Karpas-422 (cell line): ENCODE measurements at regions not wholly inside any gene's neighbourhood (a gene's known extent, or its start where the extent isn't known, plus 50 kb on each side); places are given as distances from the start of the nearest gene placed in this dataset.

Source experiments
- DNase-seq: peaks from one replicate; pipeline ENCODE4 v3.0.0-alpha.2; 2015
- H2AFZ ChIP-seq: fragments of 200-600 bp; sonication (generic); 2 replicates; pipeline ENCODE4 v1.6.1; 2014; ENCODE audit warnings: antibody characterized with exemption, low read length, mixed read lengths
- H3K27ac ChIP-seq: fragments of 200-600 bp; sonication (generic); 2 replicates; pipeline ENCODE4 v1.5.1; 2014; ENCODE audit warnings: mild to moderate bottlenecking, low read length, moderate library complexity
- H3K27me3 ChIP-seq: fragments of 200-600 bp; sonication (generic); 2 replicates; pipeline ENCODE4 v1.6.1; 2014; ENCODE audit warnings: low read length, mixed read lengths
- H3K36me3 ChIP-seq: fragments of 200-600 bp; sonication (generic); 2 replicates; pipeline ENCODE4 v1.6.1; 2014; ENCODE audit warnings: low read length, mixed read lengths; ENCODE audit not compliant: insufficient read depth
- H3K4me1 ChIP-seq: fragments of 200-600 bp; sonication (generic); 2 replicates; pipeline ENCODE4 v1.6.1; 2014; ENCODE audit warnings: mild to moderate bottlenecking, low read length, mixed read lengths
- H3K4me2 ChIP-seq: fragments of 200-600 bp; sonication (generic); 2 replicates; pipeline ENCODE4 v1.6.1; 2014; ENCODE audit warnings: low read length, low read depth, mild to moderate bottlenecking; ENCODE audit not compliant: poor library complexity, severe bottlenecking
- H3K4me3 ChIP-seq: fragments of 200-600 bp; sonication (generic); 2 replicates; pipeline ENCODE4 v1.5.1; 2014; ENCODE audit warnings: mild to moderate bottlenecking, antibody characterized with exemption, low read length, mixed read lengths
- H3K79me2 ChIP-seq: fragments of 200-600 bp; sonication (generic); 2 replicates; pipeline ENCODE4 v1.6.1; 2014; ENCODE audit warnings: mild to moderate bottlenecking, low read length, mixed read lengths
- H3K9ac ChIP-seq: fragments of 200-600 bp; sonication (generic); 2 replicates; pipeline ENCODE4 v1.6.0; 2014; ENCODE audit warnings: low read length
- H3K9me2 ChIP-seq: fragments of 200-600 bp; sonication (generic), shearing (Covaris generic); replicated peaks from 2 replicates; pipeline ENCODE4 v1.6.0; 2014; ENCODE audit warnings: mild to moderate bottlenecking, low read length, moderate library complexity; ENCODE audit not compliant: insufficient read depth
- H3K9me3 ChIP-seq: fragments of 300-700, 200-600 bp; sonication (generic); 2 replicates; pipeline ENCODE4 v1.6.1; 2014; ENCODE audit warnings: low read length, mixed read lengths
- H4K20me1 ChIP-seq: fragments of 200-600 bp; sonication (generic); 2 replicates; pipeline ENCODE4 v1.6.1; 2014; ENCODE audit warnings: mild to moderate bottlenecking, antibody characterized with exemption, low read length, low read depth; ENCODE audit not compliant: insufficient read depth

DNA sequence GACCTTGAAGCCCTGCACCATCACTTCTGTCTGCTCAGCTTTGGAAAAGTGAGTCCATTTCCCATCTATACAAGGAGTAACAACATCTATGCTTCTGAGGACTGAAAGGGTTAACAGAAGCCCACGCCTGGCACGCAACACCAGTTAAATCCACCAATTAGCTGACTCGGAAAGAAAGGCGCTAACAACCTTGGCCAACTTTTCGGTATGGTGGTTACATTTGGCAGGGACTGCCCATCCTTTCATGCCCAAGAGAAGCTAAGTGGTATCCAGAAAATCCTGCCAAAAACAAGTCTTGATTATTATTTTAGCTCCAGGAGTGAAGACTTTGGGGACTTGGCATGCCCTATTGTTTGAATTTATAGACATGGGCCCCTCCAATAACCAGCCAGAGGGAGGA, 202.3 kb upstream of the RPL38 start:
- no peaks in the 10 kb centered on the region for H3K9me2 ChIP-seq
- no peaks in the 10 kb centered on the region for H3K27me3 ChIP-seq
- no peak overlapping the region for H3K27ac ChIP-seq
- H4K20me1 ChIP-seq = no peaks in the 10 kb centered on the region
- no peak overlapping the region for H3K9ac ChIP-seq
- no peak overlapping the region for H3K4me2 ChIP-seq
- DNase-seq = no peak
- no peaks in the 10 kb centered on the region for H3K79me2 ChIP-seq
- no peaks in the 10 kb centered on the region for H3K36me3 ChIP-seq
- no peak overlapping the region for H2AFZ ChIP-seq
- H3K4me1 ChIP-seq = no peaks in the 10 kb centered on the region
- H3K9me3 ChIP-seq = no peaks in the 10 kb centered on the region
- no peak overlapping the region for H3K4me3 ChIP-seq

DNA sequence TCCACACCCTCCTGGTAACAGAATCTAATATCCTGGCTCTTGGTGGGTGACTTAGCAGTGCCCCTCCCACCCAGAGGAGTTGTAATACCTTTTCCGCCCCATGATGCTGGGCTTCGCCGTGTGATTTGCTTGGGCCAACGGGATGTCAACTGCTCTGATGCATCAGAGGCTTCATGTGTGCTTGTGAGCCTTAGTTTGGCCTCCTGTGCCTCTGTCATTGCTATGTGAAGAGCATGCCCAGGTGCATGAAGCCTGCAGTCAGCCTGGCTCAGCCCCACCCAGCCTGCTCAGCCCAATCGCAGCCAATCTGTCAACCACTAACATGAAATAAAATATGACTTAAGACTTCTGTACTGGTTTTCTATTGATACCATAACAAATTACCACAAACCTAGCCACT, 201.2 kb upstream of the RPL38 start:
- DNase-seq = no peak
- no peaks in the 10 kb centered on the region for H3K79me2 ChIP-seq
- no peak overlapping the region for H2AFZ ChIP-seq
- H3K36me3 ChIP-seq = no peaks in the 10 kb centered on the region
- H4K20me1 ChIP-seq = no peaks in the 10 kb centered on the region
- H3K9me2 ChIP-seq = no peaks in the 10 kb centered on the region
- no peaks in the 10 kb centered on the region for H3K4me1 ChIP-seq
- no peaks in the 10 kb centered on the region for H3K27me3 ChIP-seq
- H3K9me3 ChIP-seq = no peaks in the 10 kb centered on the region
- no peak overlapping the region for H3K9ac ChIP-seq
- H3K4me2 ChIP-seq = no peak overlapping the region
- H3K27ac ChIP-seq = no peak overlapping the region
- H3K4me3 ChIP-seq = no peak overlapping the region

DNA sequence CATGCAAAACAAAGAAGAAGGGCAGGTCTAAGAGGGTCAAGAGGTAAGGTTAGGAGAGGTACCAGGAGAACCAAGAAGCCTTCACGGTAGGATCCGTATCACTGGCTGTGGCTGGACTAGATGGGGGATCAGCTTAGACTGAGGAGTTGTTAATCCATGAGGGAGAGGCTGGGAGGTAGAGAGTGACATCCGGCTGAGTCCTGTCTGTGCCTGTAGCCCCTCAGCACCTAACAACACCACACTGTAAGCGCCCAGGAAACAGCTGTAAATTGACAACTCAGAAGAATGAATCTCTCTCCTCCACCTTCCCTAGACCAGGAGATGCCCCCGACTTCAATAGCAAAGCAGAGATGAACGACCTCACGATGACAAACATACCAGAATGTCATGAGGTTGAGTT, 199.4 kb upstream of the RPL38 start:
- H3K4me2 ChIP-seq = no peak overlapping the region
- no peaks in the 10 kb centered on the region for H3K9me2 ChIP-seq
- H4K20me1 ChIP-seq = no peaks in the 10 kb centered on the region
- no peak overlapping the region for H2AFZ ChIP-seq
- no peaks in the 10 kb centered on the region for H3K27me3 ChIP-seq
- no peaks in the 10 kb centered on the region for H3K9me3 ChIP-seq
- no peaks in the 10 kb centered on the region for H3K4me1 ChIP-seq
- H3K36me3 ChIP-seq = no peaks in the 10 kb centered on the region
- no peak overlapping the region for H3K4me3 ChIP-seq
- H3K27ac ChIP-seq = no peak overlapping the region
- no peak for DNase-seq
- no peaks in the 10 kb centered on the region for H3K79me2 ChIP-seq
- no peak overlapping the region for H3K9ac ChIP-seq

DNA sequence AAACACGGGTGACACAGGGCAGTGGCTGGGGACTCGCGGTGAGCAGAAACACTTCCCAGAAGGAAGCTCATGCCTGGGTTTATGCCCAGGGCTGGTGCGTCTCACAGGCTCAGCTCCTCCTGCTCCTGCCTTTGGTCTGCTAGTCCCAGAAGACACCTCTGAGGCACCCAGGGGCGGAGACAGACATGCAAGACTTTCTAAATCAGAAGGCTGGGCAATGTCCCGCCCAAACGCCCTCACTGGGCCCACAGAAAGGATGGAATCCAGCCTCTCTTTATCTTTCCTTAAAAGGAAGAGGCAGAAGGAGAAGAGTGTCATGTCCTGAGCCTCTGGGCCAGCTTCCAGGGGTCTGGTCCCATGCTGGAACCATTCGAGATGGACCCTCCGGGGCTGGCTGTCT, 197.7 kb upstream of the RPL38 start:
- Histone ChIP-seq H3K4me2 (no peak overlapping the region), H3K27ac (no peak overlapping the region), H3K27me3 (no peaks in the 10 kb centered on the region), H3K9ac (no peak overlapping the region), H4K20me1 (no peaks in the 10 kb centered on the region), H2AFZ (no peak overlapping the region), H3K9me3 (no peaks in the 10 kb centered on the region), H3K4me3 (no peak overlapping the region), H3K36me3 (no peaks in the 10 kb centered on the region), H3K4me1 (no peaks in the 10 kb centered on the region), H3K9me2 (no peaks in the 10 kb centered on the region), H3K79me2 (no peaks in the 10 kb centered on the region)
- no peak for DNase-seq

DNA sequence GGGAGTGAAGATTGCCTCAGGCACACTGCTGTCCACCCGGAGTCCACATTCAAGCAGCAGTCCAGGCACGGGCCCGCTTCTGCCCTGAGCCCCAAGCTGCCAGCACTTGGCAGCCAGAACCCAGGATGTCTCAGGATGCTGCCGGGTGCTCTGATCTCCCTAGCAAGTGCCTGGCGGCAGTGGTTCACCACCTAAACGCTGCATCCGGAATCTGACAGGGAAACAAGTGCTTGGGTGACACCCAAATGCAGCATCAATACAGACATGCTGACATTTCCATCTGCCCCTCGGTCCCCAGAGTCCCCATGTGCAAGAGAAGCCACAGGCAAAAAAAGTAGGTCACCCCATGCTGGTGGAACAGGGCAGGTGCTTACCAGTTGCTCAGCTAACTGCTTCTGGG, 197.1 kb upstream of the RPL38 start:
- Histone ChIP-seq H3K9ac (no peak overlapping the region), H3K36me3 (no peaks in the 10 kb centered on the region), H3K9me2 (no peaks in the 10 kb centered on the region), H4K20me1 (no peaks in the 10 kb centered on the region), H2AFZ (no peak overlapping the region), H3K27ac (no peak overlapping the region), H3K9me3 (no peaks in the 10 kb centered on the region), H3K4me1 (no peaks in the 10 kb centered on the region), H3K79me2 (no peaks in the 10 kb centered on the region), H3K27me3 (no peaks in the 10 kb centered on the region), H3K4me3 (no peak overlapping the region), H3K4me2 (no peak overlapping the region)
- no peak for DNase-seq

DNA sequence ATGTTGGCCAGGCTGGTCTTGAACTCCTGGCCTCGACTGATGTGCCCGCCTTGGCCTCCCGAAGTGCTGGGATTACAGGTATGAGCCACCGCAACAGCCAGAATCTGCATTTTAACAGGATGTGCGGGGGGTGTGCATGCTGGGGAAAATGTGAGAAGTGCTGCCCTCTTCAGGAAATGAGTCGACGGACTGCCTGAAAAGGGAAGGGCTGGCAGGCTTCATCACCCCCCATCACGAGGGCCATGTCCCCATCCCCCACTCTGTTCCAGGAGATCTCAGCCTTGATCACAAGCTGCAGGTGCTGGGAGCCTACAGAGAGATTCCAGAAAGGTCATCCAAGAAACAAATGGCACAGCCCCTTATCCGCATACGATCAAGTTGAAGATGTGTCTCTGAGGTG, 195.3 kb upstream of the RPL38 start:
- H3K9ac ChIP-seq = no peak overlapping the region
- no peak overlapping the region for H3K27ac ChIP-seq
- peak; percentile 71 for DNase-seq
- H3K4me1 ChIP-seq = no peaks in the 10 kb centered on the region
- no peak overlapping the region for H3K4me3 ChIP-seq
- H3K9me2 ChIP-seq = no peaks in the 10 kb centered on the region
- H2AFZ ChIP-seq = no peak overlapping the region
- H4K20me1 ChIP-seq = no peaks in the 10 kb centered on the region
- H3K79me2 ChIP-seq = no peaks in the 10 kb centered on the region
- no peaks in the 10 kb centered on the region for H3K9me3 ChIP-seq
- H3K4me2 ChIP-seq = no peak overlapping the region
- H3K36me3 ChIP-seq = no peaks in the 10 kb centered on the region
- H3K27me3 ChIP-seq = no peaks in the 10 kb centered on the region

DNA sequence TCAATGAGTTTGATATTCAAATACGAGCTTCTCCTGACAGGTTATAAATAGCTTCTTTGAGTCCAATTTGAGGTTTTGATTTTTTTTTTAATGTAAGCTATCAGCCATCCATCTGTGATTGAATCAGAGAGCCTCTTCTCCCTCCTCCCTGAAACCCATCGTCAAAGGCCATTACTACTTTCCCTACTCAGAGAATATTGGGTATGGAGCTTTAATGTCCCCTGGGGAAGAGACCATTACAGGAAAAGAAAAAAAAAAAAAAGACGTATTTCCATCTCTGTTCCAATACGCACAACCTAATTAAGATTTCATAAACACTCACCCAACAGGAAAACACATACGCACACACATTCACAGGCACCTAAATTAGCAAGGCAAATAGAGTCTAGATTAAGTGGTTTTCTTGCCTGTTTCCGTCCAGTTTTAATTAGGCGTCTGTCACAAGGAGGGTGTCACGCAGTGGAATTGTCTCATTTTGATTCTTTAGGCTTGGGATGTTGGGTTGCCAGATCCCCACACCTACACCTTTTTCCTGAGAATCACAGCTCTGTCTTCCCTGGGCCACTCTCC, 194.3 kb upstream of the RPL38 start:
- no peak for DNase-seq
- no peak overlapping the region for H3K9ac ChIP-seq
- no peak overlapping the region for H3K27ac ChIP-seq
- no peaks in the 10 kb centered on the region for H3K9me3 ChIP-seq
- no peaks in the 10 kb centered on the region for H3K79me2 ChIP-seq
- H3K4me2 ChIP-seq = no peak overlapping the region
- no peaks in the 10 kb centered on the region for H3K9me2 ChIP-seq
- H2AFZ ChIP-seq = no peak overlapping the region
- H4K20me1 ChIP-seq = no peaks in the 10 kb centered on the region
- H3K36me3 ChIP-seq = no peaks in the 10 kb centered on the region
- H3K27me3 ChIP-seq = no peaks in the 10 kb centered on the region
- no peaks in the 10 kb centered on the region for H3K4me1 ChIP-seq
- no peak overlapping the region for H3K4me3 ChIP-seq

DNA sequence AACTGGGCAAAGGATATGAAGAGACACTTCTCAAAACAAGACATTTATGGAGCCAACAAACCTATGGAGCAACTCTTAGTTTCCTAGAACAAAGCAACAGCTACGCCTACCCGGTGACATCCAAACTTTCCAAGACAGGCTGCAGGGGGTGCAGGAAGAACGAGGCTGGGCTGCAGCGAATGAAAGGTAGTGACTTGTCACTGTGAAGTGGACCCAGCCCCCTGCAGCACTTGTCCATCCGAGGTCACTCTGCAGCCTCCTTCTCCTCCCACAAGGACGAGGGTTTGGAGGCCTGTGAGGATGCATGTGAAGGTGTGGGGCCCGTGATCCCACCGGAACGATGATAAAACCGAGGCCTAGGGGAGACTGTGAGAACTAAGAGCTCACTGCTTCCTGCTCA, 192.6 kb upstream of the RPL38 start:
- no peak for DNase-seq
- Histone ChIP-seq H3K27ac (no peak overlapping the region), H3K4me1 (no peaks in the 10 kb centered on the region), H3K36me3 (no peaks in the 10 kb centered on the region), H3K4me2 (no peak overlapping the region), H3K79me2 (no peaks in the 10 kb centered on the region), H3K27me3 (no peaks in the 10 kb centered on the region), H3K9me2 (no peaks in the 10 kb centered on the region), H3K9me3 (no peaks in the 10 kb centered on the region), H4K20me1 (no peaks in the 10 kb centered on the region), H3K9ac (no peak overlapping the region), H3K4me3 (no peak overlapping the region), H2AFZ (no peak overlapping the region)

DNA sequence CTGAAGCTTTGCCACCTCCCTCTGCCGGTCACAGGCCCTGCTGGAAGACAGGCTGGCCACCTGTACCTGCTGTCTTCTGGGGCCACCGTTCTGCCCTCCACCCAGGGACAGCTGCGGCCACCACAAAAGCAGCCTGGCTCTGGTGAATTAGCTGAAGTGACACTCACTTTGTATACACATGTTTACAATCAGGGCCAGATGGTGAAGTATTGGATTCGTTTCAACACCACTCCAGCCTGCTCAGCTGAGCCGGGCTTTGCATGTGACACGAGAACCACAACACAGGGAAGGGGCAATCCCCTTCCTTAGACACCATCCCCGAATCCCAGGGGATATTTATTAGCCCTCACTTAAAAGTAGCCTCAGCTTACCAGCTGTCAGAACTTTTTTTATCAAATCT, 191.5 kb upstream of the RPL38 start:
- Histone ChIP-seq H3K9me2 (no peaks in the 10 kb centered on the region), H3K9ac (no peak overlapping the region), H2AFZ (no peak overlapping the region), H3K4me3 (no peak overlapping the region), H3K4me2 (no peak overlapping the region), H3K27ac (no peak overlapping the region), H4K20me1 (no peaks in the 10 kb centered on the region), H3K9me3 (no peaks in the 10 kb centered on the region), H3K4me1 (no peaks in the 10 kb centered on the region), H3K79me2 (no peaks in the 10 kb centered on the region), H3K27me3 (no peaks in the 10 kb centered on the region), H3K36me3 (no peaks in the 10 kb centered on the region)
- no peak for DNase-seq
